ENCODE measurements at regions not wholly inside any gene's neighbourhood (a gene's known extent, or its start where the extent isn't known, plus 50 kb on each side); places are given as distances from the start of the nearest gene placed in this dataset.

DNA sequence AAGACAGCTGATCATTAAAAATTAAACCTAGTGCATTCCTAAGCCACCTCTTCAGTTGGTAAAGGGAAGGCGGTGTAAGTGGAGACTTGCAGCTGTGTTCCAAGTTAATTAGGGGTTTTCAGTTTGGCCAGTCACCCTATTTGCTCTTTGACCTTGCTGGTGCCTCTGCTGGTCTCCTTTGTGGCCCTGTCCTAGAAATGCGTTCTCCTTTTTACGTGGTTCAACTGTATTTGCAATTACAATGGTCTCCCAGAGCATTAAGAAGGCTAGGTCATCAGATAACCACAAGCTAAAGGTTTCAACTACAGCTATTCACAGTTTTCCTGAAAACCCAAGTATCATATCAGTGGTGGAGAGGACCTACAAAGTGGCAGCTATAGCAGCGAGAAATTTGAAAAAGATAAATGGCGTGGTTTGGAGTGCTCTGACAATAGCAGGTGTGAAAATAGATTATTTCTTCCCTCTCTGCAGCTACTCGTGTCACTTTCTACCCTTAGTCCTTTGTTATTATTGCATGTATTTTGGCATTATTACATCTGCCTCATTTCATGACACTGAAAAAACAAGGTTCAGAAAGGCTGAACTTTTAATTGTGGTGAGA lies 203.5 kb upstream of the TBC1D5 start:
- peak overlapping the region in 2 of 3 experiments; percentile 2 to 65; a peak in 1 of 7 replicates for H3K27ac Mint-ChIP-seq
- Histone ChIP-seq H3K23ac (ENCODE audit: insufficient read length, low read depth, low read length) (no peak overlapping the region), H4K8ac (replicated peaks; ENCODE audit: insufficient read length, low read depth, low read length) (no peak overlapping the region), H2BK120ac (ENCODE audit: low read depth, low read length, poor library complexity, severe bottlenecking) (no peak overlapping the region), H3K4me2 (ENCODE audit: insufficient read depth, insufficient read length, low read length) (no peak overlapping the region), H3K79me1 (ENCODE audit: insufficient read depth, low read depth, low read length, poor library complexity, severe bottlenecking) (no peaks in the 10 kb centered on the region), H3K56ac (ENCODE audit: insufficient read length, low read depth, low read length) (no peak overlapping the region), H2AK5ac (ENCODE audit: insufficient read length, low read length) (no peak overlapping the region), H3K4ac (ENCODE audit: low read depth, low read length) (no peak overlapping the region), H3K27me3 (ENCODE audit: insufficient read depth, low read length) (no peaks in the 10 kb centered on the region), H4K91ac (ENCODE audit: insufficient read length, low read depth, low read length) (no peak overlapping the region), H2BK20ac (ENCODE audit: low read depth, low read length, poor library complexity, severe bottlenecking) (no peak overlapping the region), H4K20me1 (ENCODE audit: control insufficient read depth, insufficient read depth, insufficient read length) (no peaks in the 10 kb centered on the region), H3K9me3 (ENCODE audit: control insufficient read depth, low read depth, low read length) (no peaks in the 10 kb centered on the region), H3K79me2 (ENCODE audit: insufficient read depth, low read length) (no peaks in the 10 kb centered on the region), H3K18ac (ENCODE audit: insufficient read length, low read depth, low read length) (no peak overlapping the region), H4K5ac (ENCODE audit: insufficient read length, low read depth, low read length) (no peak overlapping the region), H3K27ac (ENCODE audit: insufficient read length, low read depth, low read length) (no peak overlapping the region), H2BK12ac (ENCODE audit: insufficient read length, low read depth, low read length) (no peak overlapping the region), H3K14ac (ENCODE audit: insufficient read depth, low read length) (no peak overlapping the region), H3T11ph (ENCODE audit: low read length) (no peak overlapping the region), H2AFZ (ENCODE audit: low read length) (no peak overlapping the region), H3K4me1 (ENCODE audit: insufficient read depth, low read length) (no peaks in the 10 kb centered on the region), H2BK15ac (ENCODE audit: low read depth, low read length) (no peak overlapping the region), H3K9ac (ENCODE audit: extremely low read depth, insufficient read length, low read length) (no peak overlapping the region), H3K23me2 (ENCODE audit: insufficient read length, low read depth, low read length, poor library complexity, severe bottlenecking) (no peaks in the 10 kb centered on the region), H2BK5ac (ENCODE audit: insufficient read length, low read length) (no peak overlapping the region)
- no peaks in the 10 kb centered on the region; a peak in 1 of 5 replicates for H3K9me3 Mint-ChIP-seq
- DNase-seq = no peak
- WGBS (ENCODE audit: extremely low coverage, insufficient read length, low lambda C conversion rate) = no CpG with 5 or more reads among the region's 6 CpGs
- no peak overlapping the region for H3K4me3 Mint-ChIP-seq
- peaks cover 0 to 4% (median 0%) of the 10 kb centered on the region in 3 experiments; a peak in 1 of 7 replicates for H3K36me3 Mint-ChIP-seq (ENCODE audit: insufficient read depth in 1 of 3, low read depth in 3 of 3)
- peaks cover 15 to 24% of the 10 kb centered on the region in 2 experiments for H3K4me1 Mint-ChIP-seq
- no peaks in the 10 kb centered on the region for H3K27me3 Mint-ChIP-seq (ENCODE audit: low read depth)
- TF ChIP-seq, protein P1, sequence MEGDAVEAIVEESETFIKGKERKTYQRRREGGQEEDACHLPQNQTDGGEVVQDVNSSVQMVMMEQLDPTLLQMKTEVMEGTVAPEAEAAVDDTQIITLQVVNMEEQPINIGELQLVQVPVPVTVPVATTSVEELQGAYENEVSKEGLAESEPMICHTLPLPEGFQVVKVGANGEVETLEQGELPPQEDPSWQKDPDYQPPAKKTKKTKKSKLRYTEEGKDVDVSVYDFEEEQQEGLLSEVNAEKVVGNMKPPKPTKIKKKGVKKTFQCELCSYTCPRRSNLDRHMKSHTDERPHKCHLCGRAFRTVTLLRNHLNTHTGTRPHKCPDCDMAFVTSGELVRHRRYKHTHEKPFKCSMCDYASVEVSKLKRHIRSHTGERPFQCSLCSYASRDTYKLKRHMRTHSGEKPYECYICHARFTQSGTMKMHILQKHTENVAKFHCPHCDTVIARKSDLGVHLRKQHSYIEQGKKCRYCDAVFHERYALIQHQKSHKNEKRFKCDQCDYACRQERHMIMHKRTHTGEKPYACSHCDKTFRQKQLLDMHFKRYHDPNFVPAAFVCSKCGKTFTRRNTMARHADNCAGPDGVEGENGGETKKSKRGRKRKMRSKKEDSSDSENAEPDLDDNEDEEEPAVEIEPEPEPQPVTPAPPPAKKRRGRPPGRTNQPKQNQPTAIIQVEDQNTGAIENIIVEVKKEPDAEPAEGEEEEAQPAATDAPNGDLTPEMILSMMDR (conservative IDR thresholded peaks at IDR 0.05) = no peak
